Keratinocyte (primary cell): ENCODE measurements at regions not wholly inside any gene's neighbourhood (a gene's known extent, or its start where the extent isn't known, plus 50 kb on each side); places are given as distances from the start of the nearest gene placed in this dataset.

Experiments used
- CTCF ChIP-seq, 3 experiments: IDR thresholded peaks in 1 of 3; conservative IDR thresholded peaks in 1 of 3; optimal IDR thresholded peaks in 1 of 3; 2 replicates in 2 of 3; 3 replicates in 1 of 3; pipeline versions ENCODE3 to v1.5.1; 2011; ENCODE audit warnings: low read length in 3 of 3, mild to moderate bottlenecking in 3 of 3, moderate library complexity in 2 of 3, control low read depth in 1 of 3, inconsistent platforms in 1 of 3; ENCODE audit not compliant: insufficient read depth in 2 of 3; ENCODE audit errors: extremely low read depth in 1 of 3
- EZH2 ChIP-seq: IDR thresholded peaks from one replicate; pipeline ENCODE4 v1.6.1; 2012; ENCODE audit warnings: inconsistent platforms, mild to moderate bottlenecking, low read length, moderate library complexity

GRCh38 chr3:59262076-59262498 is 212.3 kb upstream of the CFAP20DC start:
- no peak for TF ChIP-seq CTCF (optimal IDR thresholded peaks at IDR 0.05 in 1 of 3, IDR thresholded peaks at IDR 0.05 in 1 of 3, conservative IDR thresholded peaks at IDR 0.05 in 1 of 3; ENCODE audit: extremely low read depth in 1 of 3, insufficient read depth in 2 of 3, low read length in 3 of 3)
- no peak for TF ChIP-seq EZH2
